Panc1 (cell line): ENCODE measurements at regions not wholly inside any gene's neighbourhood (a gene's known extent, or its start where the extent isn't known, plus 50 kb on each side); places are given as distances from the start of the nearest gene placed in this dataset.
"Not testable (repeated sequence)": the region's sequence is repeated elsewhere in the genome, so short reads cannot be mapped to it uniquely, and the experiment has no call there.

ENCODE experiments used
- ATAC-seq: fragments of 200-7000 bp; cut with Tn5 transposase; 2 replicates; pipeline ENCODE4 v1.9.1; 2020; ENCODE audit warnings: mild to moderate bottlenecking, moderate library complexity
- BruUV-seq: library from RNA; stranded (reverse); fragments of 400-500 nt; replicated peaks from 2 replicates; lab custom pipeline; 2021; lab: Mats Ljungman, UMichigan
- CTCF ChIA-PET: fragments of 300-600 bp; sonication (Branson Sonifier 250); formaldehyde crosslinking; loops from one replicate; lab custom pipeline; 2022; ENCODE audit warnings: antibody characterized with exemption; lab: Charles Lee
- POLR2A ChIA-PET: fragments of 300-600 bp; sonication (Branson Sonifier 250); formaldehyde crosslinking; loops from one replicate; lab custom pipeline; 2022; ENCODE audit warnings: antibody characterized with exemption; lab: Charles Lee
- DNase-seq: peaks from one replicate; pipeline ENCODE4 v3.0.0-alpha.2; 2010; ENCODE audit warnings: low read depth, low spot score
- H3K27ac ChIP-seq: 2 replicates; pipeline ENCODE4 v1.5.1; 2011; ENCODE audit warnings: mild to moderate bottlenecking, low read length, inconsistent platforms
- H3K27me3 ChIP-seq: fragments of 200-500 bp; sonication (Bioruptor generic); 2 replicates; pipeline ENCODE4 v1.6.0; 2014; ENCODE audit warnings: low read length, inconsistent platforms; ENCODE audit not compliant: control insufficient read depth, insufficient read depth
- H3K36me3 ChIP-seq: fragments of 200-500 bp; sonication (Bioruptor generic); 2 replicates; pipeline ENCODE4 v1.5.1; 2014; ENCODE audit warnings: inconsistent platforms, mild to moderate bottlenecking, low read length, moderate library complexity; ENCODE audit not compliant: control insufficient read depth, insufficient read depth
- H3K4me1 ChIP-seq: 2 replicates; pipeline ENCODE4 v1.5.1; 2011; ENCODE audit warnings: inconsistent platforms, mild to moderate bottlenecking, low read length, moderate library complexity; ENCODE audit not compliant: control insufficient read depth, insufficient read depth
- H3K4me3 ChIP-seq, 2 experiments: 2 replicates each; pipeline ENCODE4 v1.5.1; 2011 to 2012; ENCODE audit warnings: low read depth in 2 of 2, low read length in 2 of 2, mild to moderate bottlenecking in 2 of 2, inconsistent platforms in 1 of 2, moderate library complexity in 1 of 2
- H3K9me3 ChIP-seq: fragments of 200-500 bp; sonication (Bioruptor generic); 2 replicates; pipeline ENCODE4 v1.5.1; 2014; ENCODE audit warnings: low read depth, mild to moderate bottlenecking, inconsistent platforms, low read length, moderate library complexity; ENCODE audit not compliant: control insufficient read depth, insufficient read depth
- TCF7L2 ChIP-seq: IDR thresholded peaks from 2 replicates; pipeline ENCODE4 v1.6.1; 2011; ENCODE audit warnings: mild to moderate bottlenecking, low read depth, low read length, inconsistent platforms
- in situ Hi-C: cut with HindIII; loops from 2 replicates; pipeline ENCODE4 v1.10.0; 2016; ENCODE audit warnings: low sequenced_read_pairs, low pct_unique_long_range_greater_than_20kb
- intact Hi-C: fragments of 100-400 bp; cut with micrococcal nuclease; formaldehyde crosslinking; loops from one replicate; pipeline ENCODE4 v1.10.0; 2022; ENCODE audit not compliant: unreplicated experiment
- TF ChIP-seq, protein P1 (sequence below): fragments of 450-650 bp; IDR thresholded peaks from 2 replicates; pipeline ENCODE4 v1.5.1; 2017; ENCODE audit warnings: mild to moderate bottlenecking
- TF ChIP-seq, protein P2 (sequence below), 2 experiments: IDR thresholded peaks; 2 replicates each; pipeline ENCODE4 v1.6.1; 2011 to 2012; ENCODE audit warnings: low read depth in 2 of 2, control low read depth in 1 of 2, low read length in 1 of 2, mild to moderate bottlenecking in 1 of 2, moderate library complexity in 1 of 2; ENCODE audit not compliant: insufficient read depth in 1 of 2

DNA sequence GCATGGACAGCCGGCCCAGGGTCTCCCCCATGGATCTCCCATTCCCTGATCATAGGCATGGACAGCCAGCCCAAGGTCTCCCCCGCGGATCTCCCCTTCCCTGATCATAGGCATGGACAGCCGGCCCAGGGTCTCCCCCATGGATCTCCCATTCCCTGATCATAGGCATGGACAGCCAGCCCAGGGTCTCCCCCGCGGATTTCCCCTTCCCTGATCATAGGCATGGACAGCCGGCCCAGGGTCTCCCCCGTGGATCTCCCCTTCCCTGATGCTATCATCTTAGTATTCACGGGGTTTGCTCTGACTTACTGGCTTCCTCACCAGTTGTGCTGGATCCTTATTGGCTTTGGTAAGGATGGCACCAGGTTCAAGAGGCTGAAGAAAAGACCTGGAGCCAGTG, 769.4 kb upstream of the TPTE start:
- H3K4me1 ChIP-seq, BruUV-seq, DNase-seq, H3K27ac ChIP-seq, in situ Hi-C loops, POLR2A ChIA-PET, H3K4me3 ChIP-seq, ATAC-seq, H3K27me3 ChIP-seq, H3K36me3 ChIP-seq, intact Hi-C loops, CTCF ChIA-PET, H3K9me3 ChIP-seq: not testable (repeated sequence)

DNA sequence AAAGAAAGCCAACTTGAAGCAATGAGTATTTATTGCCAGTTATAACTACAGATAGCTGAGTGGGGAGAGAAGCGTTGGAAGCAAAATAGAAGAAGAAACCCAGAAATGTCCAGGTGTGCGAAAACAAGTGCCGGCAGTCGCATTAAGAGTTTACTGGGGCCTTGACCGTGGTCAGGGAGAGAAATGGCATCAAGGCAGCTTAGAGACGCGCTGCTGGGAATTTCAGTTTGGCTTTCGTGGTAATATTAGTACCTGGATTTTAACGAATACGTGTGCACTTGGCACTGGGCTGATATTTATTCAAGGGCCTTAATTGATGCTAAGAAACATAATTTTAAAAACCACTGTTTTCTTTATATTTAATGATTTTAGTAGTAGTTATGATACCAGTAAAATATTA, 767.9 kb upstream of the TPTE start:
- in situ Hi-C loops, intact Hi-C loops, H3K4me3 ChIP-seq, BruUV-seq, H3K27ac ChIP-seq, DNase-seq, POLR2A ChIA-PET, ATAC-seq, CTCF ChIA-PET, H3K9me3 ChIP-seq, H3K27me3 ChIP-seq, H3K4me1 ChIP-seq, H3K36me3 ChIP-seq: not testable (repeated sequence)

DNA sequence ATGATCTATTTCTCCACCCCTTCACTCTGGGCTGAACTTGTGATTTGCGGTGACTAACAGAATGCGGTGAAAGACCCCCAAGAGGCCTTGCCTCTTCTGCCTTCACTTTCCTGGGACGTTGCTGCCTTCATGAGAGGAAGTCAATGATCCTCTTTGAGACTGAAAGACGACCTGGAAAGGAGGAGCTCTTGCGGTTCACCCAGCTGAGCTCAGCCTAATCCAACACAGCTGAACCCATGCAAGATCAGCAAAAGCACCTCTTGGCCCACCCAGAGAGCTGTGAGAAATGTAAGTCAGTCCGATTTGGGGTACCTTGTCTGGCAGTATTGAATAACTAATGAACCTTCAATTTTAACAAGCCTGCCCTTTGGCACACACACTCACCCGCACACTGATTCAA, 767.4 kb upstream of the TPTE start:
- Histone ChIP-seq H3K4me3 (no peak overlapping the region), H3K9me3 (no peaks in the 10 kb centered on the region), H3K4me1 (no peaks in the 10 kb centered on the region), H3K27me3 (no peaks in the 10 kb centered on the region), H3K27ac (no peak overlapping the region), H3K36me3 (no peaks in the 10 kb centered on the region)
- POLR2A ChIA-PET, result no interaction called here
- in situ Hi-C loops (no loop called here), intact Hi-C loops (no loop called here)
- BruUV-seq, result no TSS peak
- CTCF ChIA-PET, result no interaction called here
- DNase-seq (no peak), ATAC-seq (no peak)
- TF ChIP-seq, protein P1, sequence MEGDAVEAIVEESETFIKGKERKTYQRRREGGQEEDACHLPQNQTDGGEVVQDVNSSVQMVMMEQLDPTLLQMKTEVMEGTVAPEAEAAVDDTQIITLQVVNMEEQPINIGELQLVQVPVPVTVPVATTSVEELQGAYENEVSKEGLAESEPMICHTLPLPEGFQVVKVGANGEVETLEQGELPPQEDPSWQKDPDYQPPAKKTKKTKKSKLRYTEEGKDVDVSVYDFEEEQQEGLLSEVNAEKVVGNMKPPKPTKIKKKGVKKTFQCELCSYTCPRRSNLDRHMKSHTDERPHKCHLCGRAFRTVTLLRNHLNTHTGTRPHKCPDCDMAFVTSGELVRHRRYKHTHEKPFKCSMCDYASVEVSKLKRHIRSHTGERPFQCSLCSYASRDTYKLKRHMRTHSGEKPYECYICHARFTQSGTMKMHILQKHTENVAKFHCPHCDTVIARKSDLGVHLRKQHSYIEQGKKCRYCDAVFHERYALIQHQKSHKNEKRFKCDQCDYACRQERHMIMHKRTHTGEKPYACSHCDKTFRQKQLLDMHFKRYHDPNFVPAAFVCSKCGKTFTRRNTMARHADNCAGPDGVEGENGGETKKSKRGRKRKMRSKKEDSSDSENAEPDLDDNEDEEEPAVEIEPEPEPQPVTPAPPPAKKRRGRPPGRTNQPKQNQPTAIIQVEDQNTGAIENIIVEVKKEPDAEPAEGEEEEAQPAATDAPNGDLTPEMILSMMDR, result no peak
- TF ChIP-seq, protein P2, sequence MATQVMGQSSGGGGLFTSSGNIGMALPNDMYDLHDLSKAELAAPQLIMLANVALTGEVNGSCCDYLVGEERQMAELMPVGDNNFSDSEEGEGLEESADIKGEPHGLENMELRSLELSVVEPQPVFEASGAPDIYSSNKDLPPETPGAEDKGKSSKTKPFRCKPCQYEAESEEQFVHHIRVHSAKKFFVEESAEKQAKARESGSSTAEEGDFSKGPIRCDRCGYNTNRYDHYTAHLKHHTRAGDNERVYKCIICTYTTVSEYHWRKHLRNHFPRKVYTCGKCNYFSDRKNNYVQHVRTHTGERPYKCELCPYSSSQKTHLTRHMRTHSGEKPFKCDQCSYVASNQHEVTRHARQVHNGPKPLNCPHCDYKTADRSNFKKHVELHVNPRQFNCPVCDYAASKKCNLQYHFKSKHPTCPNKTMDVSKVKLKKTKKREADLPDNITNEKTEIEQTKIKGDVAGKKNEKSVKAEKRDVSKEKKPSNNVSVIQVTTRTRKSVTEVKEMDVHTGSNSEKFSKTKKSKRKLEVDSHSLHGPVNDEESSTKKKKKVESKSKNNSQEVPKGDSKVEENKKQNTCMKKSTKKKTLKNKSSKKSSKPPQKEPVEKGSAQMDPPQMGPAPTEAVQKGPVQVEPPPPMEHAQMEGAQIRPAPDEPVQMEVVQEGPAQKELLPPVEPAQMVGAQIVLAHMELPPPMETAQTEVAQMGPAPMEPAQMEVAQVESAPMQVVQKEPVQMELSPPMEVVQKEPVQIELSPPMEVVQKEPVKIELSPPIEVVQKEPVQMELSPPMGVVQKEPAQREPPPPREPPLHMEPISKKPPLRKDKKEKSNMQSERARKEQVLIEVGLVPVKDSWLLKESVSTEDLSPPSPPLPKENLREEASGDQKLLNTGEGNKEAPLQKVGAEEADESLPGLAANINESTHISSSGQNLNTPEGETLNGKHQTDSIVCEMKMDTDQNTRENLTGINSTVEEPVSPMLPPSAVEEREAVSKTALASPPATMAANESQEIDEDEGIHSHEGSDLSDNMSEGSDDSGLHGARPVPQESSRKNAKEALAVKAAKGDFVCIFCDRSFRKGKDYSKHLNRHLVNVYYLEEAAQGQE (IDR thresholded peaks at IDR 0.05; ENCODE audit: insufficient read depth in 1 of 2, low read depth in 2 of 2, low read length in 1 of 2), result no peak
- TF ChIP-seq TCF7L2, result no peak

DNA sequence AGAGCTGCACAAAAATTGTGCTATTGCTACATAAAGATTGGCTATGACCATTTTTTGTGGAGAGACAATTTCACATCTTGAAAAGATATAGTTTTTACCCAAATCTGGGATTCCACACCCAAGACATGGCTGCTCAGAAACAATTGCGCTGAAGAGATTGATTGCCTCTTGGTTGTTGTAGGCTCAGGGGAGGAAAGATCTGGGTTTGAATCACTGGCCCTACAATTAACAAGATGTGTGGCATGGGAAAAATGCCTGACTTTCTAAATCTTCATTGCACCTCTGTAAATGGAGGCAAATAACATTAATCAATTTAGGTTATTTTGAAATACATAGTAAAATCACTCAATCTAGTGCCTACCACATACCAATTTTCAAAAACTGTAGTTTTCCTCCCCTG, 766.9 kb upstream of the TPTE start:
- H3K27me3 ChIP-seq, ATAC-seq, intact Hi-C loops, H3K9me3 ChIP-seq, H3K27ac ChIP-seq, DNase-seq, H3K4me3 ChIP-seq, in situ Hi-C loops, CTCF ChIA-PET, H3K36me3 ChIP-seq, BruUV-seq, POLR2A ChIA-PET, H3K4me1 ChIP-seq: not testable (repeated sequence)
